ENCODE measurements at regions not wholly inside any gene's neighbourhood (a gene's known extent, or its start where the extent isn't known, plus 50 kb on each side); places are given as distances from the start of the nearest gene placed in this dataset.

DNA sequence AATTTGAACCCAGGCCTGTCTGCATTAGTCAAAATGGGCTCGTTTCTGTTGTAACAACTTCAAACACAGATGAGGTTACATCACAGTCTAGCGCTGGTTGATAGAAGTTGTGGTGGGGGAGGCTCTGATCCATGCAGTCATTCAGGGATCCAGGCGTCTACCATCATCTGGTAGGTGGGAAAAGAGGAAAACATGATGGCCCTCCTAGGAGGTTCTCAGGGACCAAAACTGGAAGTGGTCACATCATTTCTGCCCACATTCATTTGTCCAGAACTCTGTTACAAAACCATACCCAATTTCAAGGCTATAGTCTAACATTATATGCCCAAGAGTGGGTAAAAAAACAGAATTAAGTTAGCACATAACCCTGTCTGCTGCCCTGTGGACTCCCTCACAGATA is 135.1 kb downstream of the PHETA1 start:
- no peak for TF ChIP-seq POLR2A (IDR thresholded peaks at IDR 0.05; ENCODE audit: low read length)
- no peak for TF ChIP-seq MAX (IDR thresholded peaks at IDR 0.05)
- TF ChIP-seq, protein P1, sequence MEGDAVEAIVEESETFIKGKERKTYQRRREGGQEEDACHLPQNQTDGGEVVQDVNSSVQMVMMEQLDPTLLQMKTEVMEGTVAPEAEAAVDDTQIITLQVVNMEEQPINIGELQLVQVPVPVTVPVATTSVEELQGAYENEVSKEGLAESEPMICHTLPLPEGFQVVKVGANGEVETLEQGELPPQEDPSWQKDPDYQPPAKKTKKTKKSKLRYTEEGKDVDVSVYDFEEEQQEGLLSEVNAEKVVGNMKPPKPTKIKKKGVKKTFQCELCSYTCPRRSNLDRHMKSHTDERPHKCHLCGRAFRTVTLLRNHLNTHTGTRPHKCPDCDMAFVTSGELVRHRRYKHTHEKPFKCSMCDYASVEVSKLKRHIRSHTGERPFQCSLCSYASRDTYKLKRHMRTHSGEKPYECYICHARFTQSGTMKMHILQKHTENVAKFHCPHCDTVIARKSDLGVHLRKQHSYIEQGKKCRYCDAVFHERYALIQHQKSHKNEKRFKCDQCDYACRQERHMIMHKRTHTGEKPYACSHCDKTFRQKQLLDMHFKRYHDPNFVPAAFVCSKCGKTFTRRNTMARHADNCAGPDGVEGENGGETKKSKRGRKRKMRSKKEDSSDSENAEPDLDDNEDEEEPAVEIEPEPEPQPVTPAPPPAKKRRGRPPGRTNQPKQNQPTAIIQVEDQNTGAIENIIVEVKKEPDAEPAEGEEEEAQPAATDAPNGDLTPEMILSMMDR (IDR thresholded peaks at IDR 0.05) = no peak
- TF ChIP-seq ZNF302 (CRISPR knock-in tag; IDR thresholded peaks at IDR 0.05) = no peak
- no peak for TF ChIP-seq JUNB (IDR thresholded peaks at IDR 0.05)
- TF ChIP-seq ZFP36 (IDR thresholded peaks at IDR 0.05; ENCODE audit: borderline replicate concordance, partially characterized antibody) = no peak

Measured in A549 (cell line).